Lower leg skin (tissue), 4 donors: ENCODE measurements at regions not wholly inside any gene's neighbourhood (a gene's known extent, or its start where the extent isn't known, plus 50 kb on each side); places are given as distances from the start of the nearest gene placed in this dataset.
"Not testable (repeated sequence)": the region's sequence is repeated elsewhere in the genome, so short reads cannot be mapped to it uniquely, and the experiment has no call there.

Experiments
- DNase-seq, 2 donors: peaks; one replicate each; pipeline ENCODE4 v3.0.0-alpha.2; 2019; ENCODE audit warnings: low spot score in 2 of 2
- H3K4me3 ChIP-seq: fragments of 200-600 bp; sonication (generic); 2 replicates; pipeline ENCODE4 v1.5.1; 2017; ENCODE audit warnings: mild to moderate bottlenecking, low read depth; ENCODE audit not compliant: poor library complexity, severe bottlenecking
- CTCF ChIP-seq, 3 donors: fragments of 450-650 bp; IDR thresholded peaks; one replicate each; pipeline ENCODE4 v1.5.1; 2016; ENCODE audit warnings: antibody characterized with exemption in 3 of 3, mild to moderate bottlenecking in 3 of 3, moderate library complexity in 2 of 3
- POLR2A ChIP-seq, 2 donors: fragments of 450-650 bp; IDR thresholded peaks; one replicate each; pipeline ENCODE4 v1.6.1; 2016 to 2017; ENCODE audit warnings: antibody characterized with exemption in 2 of 2, mild to moderate bottlenecking in 1 of 2, moderate library complexity in 1 of 2
- WGBS, 2 donors: methylation state at CpG; one replicate each; pipeline ENCODE4 v1.1.5; 2018; 5-methylcytosine and 5-hydroxymethylcytosine counted together
- intact Hi-C: fragments of 100-400 bp; cut with DNase I; formaldehyde crosslinking; loops from one replicate; pipeline ENCODE4 v1.15.0; 2023; ENCODE audit warnings: low total_unique reads

- 83 to 89% methylated on average over 3 of the region's 3 CpGs for WGBS, 2 donors
- intact Hi-C loops, result no loop called here
- no peak for TF ChIP-seq POLR2A (IDR thresholded peaks at IDR 0.05)
- no peak for TF ChIP-seq CTCF (IDR thresholded peaks at IDR 0.05)
- H3K4me3 ChIP-seq, result no peak overlapping the region
- no peak for DNase-seq
Measured at GRCh38 chr10:90226517-90226916, 525.1 kb downstream of the KIF20B start.

DNA sequence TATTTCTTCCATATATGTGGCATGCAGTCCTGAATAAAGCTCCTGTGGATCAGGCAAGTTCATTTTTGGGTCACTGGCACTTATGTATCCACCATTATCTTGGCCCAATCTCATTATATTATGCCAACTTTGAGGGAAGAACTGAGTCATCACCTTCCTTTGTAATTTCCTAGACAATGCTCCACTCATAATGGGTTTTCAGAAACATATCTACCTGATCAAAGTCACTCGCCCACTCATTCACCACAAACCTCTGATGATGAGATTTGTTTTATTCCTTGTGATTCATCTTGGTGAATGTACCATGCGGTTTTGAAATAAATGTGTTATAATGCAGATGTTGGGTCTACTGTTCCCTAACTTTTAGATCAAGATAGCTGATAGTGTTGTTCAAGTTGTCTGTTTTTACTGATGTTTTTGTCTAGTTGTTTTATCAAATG, 525.8 kb downstream of the KIF20B start:
- intact Hi-C loops, result no loop called here
- no peak overlapping the region for H3K4me3 ChIP-seq
- 41 to 52% methylated on average over 2 of the region's 2 CpGs for WGBS, 2 donors
- TF ChIP-seq POLR2A (IDR thresholded peaks at IDR 0.05) (no peak), CTCF (IDR thresholded peaks at IDR 0.05) (no peak)
- DNase-seq, result no peak

GRCh38 chr10:90227786-90228185, 526.4 kb downstream of the KIF20B start:
- 81 to 82% methylated on average over 2 of the region's 2 CpGs for WGBS, 2 donors
- no peak for DNase-seq
- no peak overlapping the region for H3K4me3 ChIP-seq
- TF ChIP-seq CTCF (IDR thresholded peaks at IDR 0.05) (no peak), POLR2A (IDR thresholded peaks at IDR 0.05) (no peak)
- intact Hi-C loops, result no loop called here

DNA sequence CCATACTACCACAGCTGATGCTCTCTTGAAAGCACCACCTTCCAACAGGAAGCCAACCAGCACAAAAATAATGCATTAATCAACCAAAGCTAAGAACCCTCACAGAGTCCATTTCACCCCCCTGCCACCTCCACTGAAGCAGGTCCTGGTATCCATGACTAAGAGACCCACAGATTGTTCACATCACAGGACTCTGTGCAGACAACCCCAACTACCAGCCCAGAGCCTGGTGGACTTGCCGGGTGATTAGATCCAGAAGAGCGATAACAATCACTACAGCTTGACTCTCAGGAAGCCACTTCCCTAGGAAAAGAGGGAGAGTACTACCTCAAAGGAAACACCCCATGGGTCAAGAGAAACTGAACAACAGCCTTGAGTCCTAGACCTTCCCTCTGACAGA, 528.1 kb downstream of the KIF20B start:
- no peak overlapping the region for H3K4me3 ChIP-seq
- TF ChIP-seq CTCF (IDR thresholded peaks at IDR 0.05) (no peak), POLR2A (IDR thresholded peaks at IDR 0.05) (no peak)
- DNase-seq, result no peak
- intact Hi-C loops, result no loop called here
- WGBS, 2 donors, result 94 to 100% methylated on average over 2 of the region's 2 CpGs

DNA sequence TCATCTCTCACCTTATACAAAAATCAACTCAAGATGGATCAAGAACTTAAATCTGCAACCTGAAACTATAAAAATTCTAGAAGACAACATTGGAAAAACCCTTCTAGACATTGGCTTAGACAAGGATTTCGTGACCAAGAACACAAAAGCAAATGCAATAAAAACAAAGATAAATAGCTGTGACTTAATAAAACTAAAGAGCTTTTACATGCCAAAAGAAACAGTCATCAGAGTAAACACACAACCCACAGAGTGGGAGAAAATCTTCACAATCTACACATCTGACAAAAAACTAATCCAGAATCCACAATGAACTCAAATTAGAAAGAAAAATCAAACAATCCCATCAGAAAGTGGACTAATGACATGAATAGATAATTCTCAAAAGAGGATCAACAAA, 532.4 kb downstream of the KIF20B start:
- H3K4me3 ChIP-seq, DNase-seq, intact Hi-C loops: not testable (repeated sequence)
- 45 to 61% methylated on average over 1 of the region's 1 CpG for WGBS, 2 donors

- intact Hi-C loops, result no loop called here
- WGBS, 2 donors, result 73 to 74% methylated on average over 2 of the region's 2 CpGs
- TF ChIP-seq CTCF (IDR thresholded peaks at IDR 0.05) (no peak), POLR2A (IDR thresholded peaks at IDR 0.05) (no peak)
- no peak for DNase-seq
- H3K4me3 ChIP-seq, result no peak overlapping the region
Measured at GRCh38 chr10:90245623-90246022, 544.2 kb downstream of the KIF20B start.

DNA sequence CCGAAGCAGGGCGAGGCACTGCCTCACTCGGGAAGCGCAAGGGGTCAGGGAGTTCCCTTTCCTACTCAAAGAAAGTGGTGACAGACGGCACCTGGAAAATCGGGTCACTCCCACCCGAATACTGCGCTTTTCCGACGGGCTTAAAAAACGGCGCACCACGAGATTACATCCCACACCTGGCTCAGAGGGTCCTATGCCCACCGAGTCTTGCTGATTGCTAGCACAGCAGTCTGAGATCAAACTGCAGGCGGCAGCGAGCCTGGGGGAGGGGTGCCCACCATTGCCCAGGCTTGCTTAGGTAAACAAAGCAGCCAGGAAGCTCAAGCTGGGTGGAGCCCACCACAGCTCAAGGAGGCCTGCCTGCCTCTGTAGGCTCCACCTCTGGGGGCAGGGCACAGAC, 549.4 kb downstream of the KIF20B start:
- WGBS, 2 donors, result 84 to 87% methylated on average over 16 of the region's 16 CpGs
- DNase-seq, intact Hi-C loops: not testable (repeated sequence)

More for the DNA sequence above, 549.4 kb downstream of the KIF20B start:
- not testable (repeated sequence) for H3K4me3 ChIP-seq
